K562 (cell line): ENCODE measurements at regions not wholly inside any gene's neighbourhood (a gene's known extent, or its start where the extent isn't known, plus 50 kb on each side); places are given as distances from the start of the nearest gene placed in this dataset.

Experiments used
- ATAC-seq: fragments of 200-7000 bp; cut with Tn5 transposase; 3 replicates; pipeline ENCODE4 v1.9.1; 2020; ENCODE audit warnings: moderate library complexity
- BruUV-seq: library from RNA; stranded (reverse); fragments of 400-500 nt; replicated peaks from 2 replicates; lab custom pipeline; 2021; lab: Mats Ljungman, UMichigan
- CTCF ChIA-PET: fragments of 300-600 bp; formaldehyde crosslinking; extraction: SDS; loops from one replicate; lab custom pipeline; 2021; ENCODE audit warnings: low intra/inter-chr PET ratio; lab: Yijun Ruan, JAX
- POLR2A ChIA-PET: fragments of 300-600, 350-650 bp; sonication (Branson Sonifier 250); formaldehyde crosslinking; extraction: SDS; loops from one replicate; lab custom pipeline; 2021; ENCODE audit warnings: antibody characterized with exemption, inconsistent platforms; lab: Yijun Ruan, JAX
- DNase-seq, 4 experiments: peaks; one replicate each; pipeline versions ENCODE4 v3.0.0 to v3.0.0-alpha.2; 2011 to 2018; ENCODE audit warnings: low spot score in 3 of 4, mixed read lengths in 3 of 4; ENCODE audit errors: extremely low read depth in 1 of 4
- FAIRE-seq: peaks from 2 replicates; lab custom pipeline; 2011; peaks lifted over from hg19 to GRCh38; lab: Jason Lieb, UNC
- H2AFZ ChIP-seq: 2 replicates; pipeline ENCODE4 v1.6.0; 2011; ENCODE audit warnings: low read depth, low read length, control low read depth, inconsistent platforms
- H3K27ac ChIP-seq: fragments of 200-600 bp; 3 replicates; pipeline ENCODE4 v1.8.0; 2011; ENCODE audit warnings: low read depth, mild to moderate bottlenecking, control low read depth, inconsistent platforms, low read length, moderate library complexity, mixed read lengths; ENCODE audit errors: extremely low read depth
- H3K27me3 ChIP-seq, 2 experiments: fragments of 300-600 bp in 1 of 2; 2 replicates in 1 of 2; 3 replicates in 1 of 2; pipeline versions ENCODE4 v1.6.0 to v1.8.0; 2011; ENCODE audit warnings: inconsistent platforms in 2 of 2, low read length in 2 of 2, mild to moderate bottlenecking in 1 of 2, mixed read lengths in 1 of 2, moderate library complexity in 1 of 2; ENCODE audit not compliant: control insufficient read depth in 2 of 2, insufficient read depth in 2 of 2
- H3K36me3 ChIP-seq: fragments of 300-600 bp; 3 replicates; pipeline ENCODE4 v1.8.0; 2011; ENCODE audit warnings: mild to moderate bottlenecking, low read length, inconsistent platforms; ENCODE audit not compliant: control insufficient read depth, insufficient read depth
- H3K4me1 ChIP-seq, 2 experiments: fragments of 200-600 bp in 1 of 2; replicated peaks in 1 of 2; 2 replicates in 1 of 2; 3 replicates in 1 of 2; pipeline versions ENCODE4 v1.5.1 to v1.8.0; 2011; ENCODE audit warnings: inconsistent platforms in 2 of 2, low read length in 2 of 2, mild to moderate bottlenecking in 1 of 2, mixed read lengths in 1 of 2, moderate library complexity in 1 of 2; ENCODE audit not compliant: control insufficient read depth in 2 of 2, insufficient read depth in 2 of 2
- H3K4me2 ChIP-seq: 2 replicates; pipeline ENCODE4 v1.6.1; 2011; ENCODE audit warnings: low read length, control low read depth, inconsistent platforms, mixed read lengths; ENCODE audit not compliant: insufficient read depth
- H3K4me3 ChIP-seq: fragments of 200-600 bp; sonication (generic), shearing (Covaris generic); 2 replicates; pipeline ENCODE4 v1.5.1; 2016; ENCODE audit warnings: control low read depth, inconsistent platforms
- H3K79me2 ChIP-seq: fragments of 200-600 bp; 3 replicates; pipeline ENCODE4 v1.8.0; 2011; ENCODE audit warnings: low read length, inconsistent platforms; ENCODE audit not compliant: control insufficient read depth, insufficient read depth
- H3K9ac ChIP-seq, 2 experiments: 2 replicates each; pipeline versions ENCODE4 v1.6.0 to v1.6.1; 2011; ENCODE audit warnings: low read depth in 2 of 2, low read length in 2 of 2, control low read depth in 1 of 2, inconsistent platforms in 1 of 2, mild to moderate bottlenecking in 1 of 2, mixed read lengths in 1 of 2; ENCODE audit not compliant: insufficient read depth in 1 of 2
- H3K9me1 ChIP-seq: one replicate; pipeline ENCODE4 v1.6.0; 2011; ENCODE audit warnings: inconsistent platforms, mild to moderate bottlenecking, low read length, moderate library complexity; ENCODE audit not compliant: control insufficient read depth, insufficient read depth
- H3K9me3 ChIP-seq: replicated peaks from 2 replicates; pipeline ENCODE4 v1.5.1; 2011; ENCODE audit warnings: low read depth, low read length, inconsistent platforms; ENCODE audit not compliant: control insufficient read depth, insufficient read depth
- H4K20me1 ChIP-seq: replicated peaks from 2 replicates; pipeline ENCODE4 v1.6.1; 2011; ENCODE audit warnings: low read length, inconsistent platforms, mixed read lengths; ENCODE audit not compliant: control insufficient read depth, insufficient read depth
- BDP1 ChIP-seq: IDR thresholded peaks from 3 replicates; pipeline ENCODE4 v1.6.1; 2011; ENCODE audit not compliant: insufficient read length, insufficient read depth
- CCNT2 ChIP-seq: IDR thresholded peaks from 2 replicates; pipeline ENCODE4 v1.6.1; 2011; ENCODE audit warnings: borderline replicate concordance, low read depth, mild to moderate bottlenecking, moderate library complexity, mixed read lengths, low read length; ENCODE audit not compliant: insufficient read length; ENCODE audit errors: extremely low read depth
- DACH1 ChIP-seq: fragments of 450-650 bp; IDR thresholded peaks from 2 replicates; pipeline ENCODE4 v1.6.1; 2018; ENCODE audit not compliant: partially characterized antibody
- FOSL1 ChIP-seq: fragments of 200-800 bp; sonication (Bioruptor generic); conservative IDR thresholded peaks from 2 replicates; pipeline ENCODE4 v1.6.1; 2016; ENCODE audit warnings: missing genetic modification characterization, missing compliant biosample characterization
- HDAC2 ChIP-seq: fragments of 450-650 bp; IDR thresholded peaks from 2 replicates; pipeline ENCODE4 v1.6.1; 2016; ENCODE audit warnings: mild to moderate bottlenecking
- MAFF ChIP-seq: IDR thresholded peaks from 2 replicates; pipeline ENCODE4 v1.6.1; 2012; ENCODE audit warnings: low read length, improper control_type of control experiment
- MLLT1 ChIP-seq, 2 experiments: fragments of 450-650 bp; IDR thresholded peaks; 2 replicates each; pipeline ENCODE4 v1.6.1; 2016
- NONO ChIP-seq, 2 experiments: fragments of 200-400 bp in 1 of 2; fragments of 450-650 bp in 1 of 2; formaldehyde crosslinking in 1 of 2; IDR thresholded peaks; 2 replicates each; pipeline ENCODE4 v1.6.1; 2017; ENCODE audit warnings: low read depth in 2 of 2, mild to moderate bottlenecking in 2 of 2, moderate library complexity in 2 of 2, low read length in 1 of 2
- RCOR1 ChIP-seq, 2 experiments: IDR thresholded peaks; 2 replicates each; pipeline ENCODE4 v1.6.1; 2012; ENCODE audit warnings: low read depth in 2 of 2, low read length in 2 of 2, borderline replicate concordance in 1 of 2, improper control_type of control experiment in 1 of 2
- SIN3B ChIP-seq: fragments of 450-650 bp; IDR thresholded peaks from 2 replicates; pipeline ENCODE4 v1.6.1; 2017; ENCODE audit warnings: low read depth, mild to moderate bottlenecking, moderate library complexity
- SNIP1 ChIP-seq: fragments of 450-650 bp; IDR thresholded peaks from 2 replicates; pipeline ENCODE4 v1.7.1; 2017; ENCODE audit warnings: low read depth, mild to moderate bottlenecking
- SREBF1 ChIP-seq: fragments of 150-350 bp; IDR thresholded peaks from 2 replicates; pipeline ENCODE4 v1.6.1; 2014; ENCODE audit warnings: antibody characterized with exemption, low read depth, low read length, borderline replicate concordance
- ZBTB1 ChIP-seq: sonication (generic); formaldehyde crosslinking; IDR thresholded peaks from 2 replicates; pipeline ENCODE4 v1.8.1; 2023; ENCODE audit warnings: missing genetic modification reagents, low read depth, mild to moderate bottlenecking, borderline replicate concordance
- ZNF592 ChIP-seq: fragments of 450-650 bp; IDR thresholded peaks from 2 replicates; pipeline ENCODE4 v1.6.1; 2017; ENCODE audit warnings: antibody characterized with exemption, mild to moderate bottlenecking
- ZNF76 ChIP-seq: fragments of 250-450 bp; sonication (Bioruptor Pico); IDR thresholded peaks from 2 replicates; pipeline ENCODE4 v1.4.0; 2020; ENCODE audit warnings: mild to moderate bottlenecking, moderate library complexity, borderline replicate concordance
- WGBS: fragments of 100-300 bp; shearing (Covaris generic); methylation state at CpG from one replicate; pipeline ENCODE4 v1.1.6; 2016; ENCODE audit warnings: low coverage, mixed read lengths; ENCODE audit not compliant: insufficient coverage; ENCODE audit errors: missing lambda C conversion rate; 5-methylcytosine and 5-hydroxymethylcytosine counted together
- in situ Hi-C: fragments of 300-500 bp; cut with MboI; formaldehyde crosslinking; loops from 4 replicates; pipeline ENCODE4 v1.15.0; 2018; ENCODE audit warnings: inconsistent platforms, mixed read lengths
- intact Hi-C: fragments of 100-400 bp; cut with micrococcal nuclease; formaldehyde crosslinking; loops from 2 replicates; pipeline ENCODE4 v1.14.2; 2022

GRCh38 chr3:72169561-72170472 lies 384.9 kb upstream of the PROK2 start:
- 8% methylated on average over 4 of the region's 5 CpGs for WGBS
- ChIA-PET POLR2A (interaction anchor here (0.6 to 1.2 kb wide), 5 partner anchors 13 to 27 kb away, joined by 3 to 5 read pairs (median 3); no protein-coding TSS in a partner anchor), CTCF (no interaction called here)
- Histone ChIP-seq H3K27ac (no peak overlapping the region; the same call in 2 of the 3 replicates), H3K9me1 (no peaks in the 10 kb centered on the region), H3K4me3 (no peak overlapping the region), H3K27me3 (no peaks in the 10 kb centered on the region), H3K4me1 (peaks cover 9 to 33% of the 10 kb centered on the region in 2 experiments; a peak in 3 of 5 replicates), H4K20me1 (no peaks in the 10 kb centered on the region), H3K9ac (no peak overlapping the region), H3K9me3 (no peaks in the 10 kb centered on the region), H3K4me2 (peak overlapping the region; percentile 14; the same call in 1 of the 2 replicates), H3K36me3 (no peaks in the 10 kb centered on the region), H2AFZ (no peak overlapping the region), H3K79me2 (no peaks in the 10 kb centered on the region)
- no TSS peak for BruUV-seq
- in situ Hi-C loops (no loop called here), intact Hi-C loops (loop anchor here (2.0 kb wide), 1 partner anchor 25 kb away; no protein-coding TSS in a partner anchor)
- peak; percentile 94 for FAIRE-seq
- peak; percentile 74 to 84 (median 80) for DNase-seq
- peak; percentile 94 for ATAC-seq
- no peak for TF ChIP-seq BDP1
- peak in 1 of 2 experiments; percentile 36; a peak in 1 of 4 replicates for TF ChIP-seq MLLT1 (IDR thresholded peaks at IDR 0.05)
- TF ChIP-seq HDAC2 = peak; percentile 66; the same call in 1 of the 2 replicates
- peak; percentile 55 to 92; a peak in 3 of 4 replicates for TF ChIP-seq RCOR1 (IDR thresholded peaks at IDR 0.05; ENCODE audit: borderline replicate concordance in 1 of 2, low read depth in 2 of 2, low read length in 2 of 2)
- peak; percentile 59 for TF ChIP-seq DACH1
- no peak for TF ChIP-seq ZNF76
- peak; percentile 61 for TF ChIP-seq FOSL1 (tag)
- no peak for TF ChIP-seq SNIP1
- TF ChIP-seq ZNF592 = peak; percentile 80
- TF ChIP-seq NONO (IDR thresholded peaks at IDR 0.05; ENCODE audit: low read depth in 2 of 2, low read length in 1 of 2) = no peak
- peak; percentile 30; the same call in 1 of the 2 replicates for TF ChIP-seq ZBTB1 (CRISPR knock-in tag)
- TF ChIP-seq MAFF = peak; percentile 73
- TF ChIP-seq CCNT2 = peak; percentile 27
- peak; percentile 26; the same call in 1 of the 2 replicates for TF ChIP-seq SREBF1
- no peak for TF ChIP-seq SIN3B
